GM19035 (cell line): ENCODE measurements at regions not wholly inside any gene's neighbourhood (a gene's known extent, or its start where the extent isn't known, plus 50 kb on each side); places are given as distances from the start of the nearest gene placed in this dataset.

ENCODE experiments used
- ATAC-seq: cut with Tn5 transposase; IDR thresholded peaks from one replicate; pipeline ENCODE4 v1.9.1; 2021; ENCODE audit not compliant: unreplicated experiment

DNA sequence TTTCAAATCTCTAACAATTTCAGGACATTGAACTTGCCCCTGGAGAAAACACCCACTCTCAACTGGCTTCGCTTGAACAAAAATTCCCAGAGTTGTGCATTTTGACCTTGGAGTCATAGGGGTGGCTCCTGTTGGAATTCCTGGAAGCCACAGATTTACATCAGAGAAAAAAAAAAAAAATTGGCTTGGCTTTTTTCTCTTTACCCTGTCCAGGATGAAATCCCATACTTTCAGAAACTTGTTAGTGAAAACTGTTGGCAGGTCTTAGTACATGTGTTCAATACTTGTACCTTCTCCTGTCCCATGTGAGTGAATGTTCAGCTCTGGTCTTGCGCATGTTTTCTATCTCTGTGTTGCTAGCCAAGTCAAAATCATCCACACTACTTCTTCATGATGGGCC, 228.8 kb downstream of the TGFB2 start:
- ATAC-seq = no peak

DNA sequence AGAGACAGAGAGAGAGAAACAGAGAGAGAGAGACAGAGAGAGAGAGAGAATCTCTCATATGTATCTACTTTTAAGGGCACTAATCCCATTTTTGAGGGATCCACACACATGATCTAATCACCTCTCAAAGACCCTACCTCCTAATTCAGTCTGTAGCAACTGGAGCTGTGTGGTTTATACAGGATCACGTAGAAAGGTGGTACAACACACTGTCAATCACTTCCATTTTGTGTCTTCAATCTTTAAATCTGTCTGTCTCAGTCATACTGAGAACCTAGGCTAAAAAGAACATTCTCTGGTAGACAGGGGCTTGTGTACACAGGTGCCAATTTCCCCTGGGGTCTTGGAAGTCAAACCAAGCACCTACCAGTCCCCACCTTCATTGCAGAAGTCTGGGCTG, 229.9 kb downstream of the TGFB2 start:
- no peak for ATAC-seq

DNA sequence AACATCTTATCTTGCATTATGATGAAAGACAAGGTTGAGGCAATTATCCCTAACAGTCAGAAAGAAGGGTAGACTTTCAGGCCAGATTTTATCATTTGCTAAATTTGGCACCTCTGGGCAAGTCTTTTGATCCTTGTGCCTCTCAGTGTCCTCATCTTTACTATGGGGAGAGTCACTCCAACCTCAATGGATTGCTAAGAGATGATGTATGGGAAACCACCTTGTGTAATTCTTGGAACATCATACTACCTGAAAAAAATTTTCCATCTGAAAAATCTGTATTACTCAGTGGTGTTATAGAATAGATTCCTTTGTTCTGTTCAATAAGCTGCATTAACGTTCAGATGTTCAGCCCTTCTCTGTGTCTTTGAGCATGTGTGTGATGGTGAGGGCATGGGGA, 230.7 kb downstream of the TGFB2 start:
- no peak for ATAC-seq

DNA sequence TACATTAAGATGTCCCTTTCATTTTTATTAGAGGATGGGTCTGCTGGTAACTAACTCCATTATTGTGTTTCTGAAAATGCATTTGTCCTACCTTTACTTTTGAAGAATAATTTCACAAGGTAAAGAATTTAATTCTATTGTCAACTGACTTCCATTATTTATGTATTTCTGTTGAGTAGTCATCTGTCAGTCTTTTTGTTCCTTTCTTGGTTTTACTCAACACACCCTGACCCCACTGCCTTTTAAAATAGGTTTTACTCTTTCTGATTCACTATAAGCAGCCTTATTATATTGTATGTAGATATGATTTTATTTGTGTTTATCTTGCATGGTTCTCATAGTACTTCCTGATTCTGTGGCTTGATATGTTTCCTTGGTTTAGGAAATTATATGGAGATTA, 237.5 kb downstream of the TGFB2 start:
- ATAC-seq = no peak

DNA sequence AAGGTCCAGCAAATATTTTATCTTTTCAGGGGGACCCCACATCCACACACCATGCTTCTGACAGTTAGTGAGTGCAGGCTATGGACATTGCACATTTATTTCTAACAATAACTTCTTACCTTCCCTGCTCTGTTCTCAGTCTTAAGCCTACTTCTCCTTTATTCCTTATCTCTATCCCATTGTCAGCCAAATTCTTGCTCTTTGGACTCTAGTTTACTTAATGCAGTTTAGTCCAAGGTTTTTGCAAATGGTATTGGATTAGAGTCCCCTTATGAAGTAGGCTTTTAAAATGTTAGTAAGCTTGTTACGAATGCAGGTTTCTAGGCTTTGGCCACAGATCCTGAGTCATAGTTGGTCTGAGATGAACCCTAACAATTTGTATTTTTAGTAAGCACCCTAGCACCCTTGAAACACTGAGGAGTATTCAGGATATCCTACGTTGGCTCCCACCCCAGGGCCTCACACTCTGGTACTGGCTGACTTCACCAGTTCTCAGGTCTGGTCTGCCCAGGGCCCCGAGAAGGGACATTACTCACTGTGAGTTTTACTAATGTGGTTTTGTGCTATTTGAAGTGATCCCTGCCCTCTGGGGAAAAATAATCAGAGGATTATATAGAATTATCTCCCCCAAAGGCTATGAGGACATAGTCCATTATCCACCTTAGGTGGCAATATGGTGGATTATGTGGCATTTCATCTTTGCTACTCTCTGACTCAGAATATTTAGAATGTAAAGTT, 239.5 kb downstream of the TGFB2 start:
- ATAC-seq = no peak

DNA sequence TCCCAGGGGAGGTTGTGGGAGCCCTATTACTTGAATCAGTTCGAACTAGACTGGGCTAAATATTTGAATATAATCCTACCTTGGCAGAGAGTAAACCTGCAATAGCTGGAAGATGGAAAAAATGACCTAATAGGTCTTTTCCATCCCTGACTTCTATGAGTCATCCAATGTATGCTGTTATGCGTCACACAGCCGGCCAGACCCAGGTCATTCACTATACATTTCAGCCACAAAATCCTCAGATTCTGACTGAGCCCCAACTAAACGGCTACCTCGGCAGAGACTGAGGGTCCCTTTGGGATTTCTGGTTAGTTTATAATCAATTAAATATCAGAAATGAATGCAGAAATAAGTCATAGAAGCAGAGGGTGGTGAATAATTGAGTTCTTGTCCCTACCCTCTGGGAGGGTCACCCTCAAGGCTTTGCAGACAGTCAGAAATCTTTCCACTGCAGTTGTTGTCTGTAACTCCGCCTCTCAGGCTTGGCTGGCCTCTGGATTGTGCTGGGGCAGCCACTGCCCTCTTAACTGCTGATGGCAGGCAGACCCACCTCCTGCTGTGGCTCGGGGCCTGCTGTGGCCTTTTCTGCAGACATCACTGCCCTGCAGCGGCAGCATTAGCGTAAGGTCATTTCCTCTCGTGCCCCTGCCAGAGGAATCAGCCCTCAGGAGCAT, 240.5 kb downstream of the TGFB2 start:
- no peak for ATAC-seq

DNA sequence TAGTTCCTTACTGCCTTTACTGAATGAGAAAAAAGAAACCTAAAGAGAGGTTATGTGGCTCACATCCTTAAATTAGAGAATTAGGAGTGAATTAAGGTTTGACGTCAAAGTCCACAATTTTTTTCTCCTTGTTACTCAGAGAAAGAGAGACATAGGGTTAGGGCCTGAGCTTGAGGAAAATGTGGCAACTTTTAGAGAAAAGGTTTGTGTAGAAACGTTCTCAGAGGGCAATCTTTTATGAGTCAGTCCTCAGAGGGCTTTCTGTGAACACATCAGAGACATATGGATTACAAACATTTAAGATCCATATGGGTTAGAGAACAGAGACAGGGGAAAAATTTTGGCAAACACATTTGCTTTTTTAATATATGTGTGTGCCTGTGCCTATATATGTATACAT, 242.8 kb downstream of the TGFB2 start:
- ATAC-seq = no peak

DNA sequence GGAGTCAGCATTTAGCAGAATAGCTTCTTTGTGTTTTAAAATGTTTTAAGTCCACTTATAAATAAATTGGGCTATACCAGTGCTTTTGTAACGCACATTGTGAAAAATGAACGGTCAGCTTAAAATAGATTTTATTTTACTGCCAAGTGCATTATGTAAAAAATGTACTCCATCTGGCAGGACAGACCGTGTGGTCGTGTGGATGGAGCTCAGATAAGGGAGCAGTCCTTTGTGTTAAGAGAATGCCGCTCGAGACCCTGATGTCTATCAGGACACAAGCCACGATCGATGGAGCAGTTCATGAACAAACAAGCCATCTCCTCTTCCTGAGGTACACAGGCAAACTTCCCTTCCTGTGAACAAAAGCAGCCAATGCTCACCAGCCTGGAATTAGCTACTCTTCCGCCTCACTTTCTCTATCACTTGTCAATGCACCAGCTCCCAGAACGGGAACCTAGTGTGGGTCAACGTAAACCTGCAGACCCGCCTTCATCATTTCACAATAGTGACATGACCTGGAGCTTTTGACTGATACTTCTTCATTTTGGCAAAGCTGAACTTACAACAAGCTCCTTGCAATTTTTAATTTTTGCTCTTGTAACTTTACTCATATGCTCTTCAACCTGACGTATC, 243.5 kb downstream of the TGFB2 start:
- no peak for ATAC-seq

DNA sequence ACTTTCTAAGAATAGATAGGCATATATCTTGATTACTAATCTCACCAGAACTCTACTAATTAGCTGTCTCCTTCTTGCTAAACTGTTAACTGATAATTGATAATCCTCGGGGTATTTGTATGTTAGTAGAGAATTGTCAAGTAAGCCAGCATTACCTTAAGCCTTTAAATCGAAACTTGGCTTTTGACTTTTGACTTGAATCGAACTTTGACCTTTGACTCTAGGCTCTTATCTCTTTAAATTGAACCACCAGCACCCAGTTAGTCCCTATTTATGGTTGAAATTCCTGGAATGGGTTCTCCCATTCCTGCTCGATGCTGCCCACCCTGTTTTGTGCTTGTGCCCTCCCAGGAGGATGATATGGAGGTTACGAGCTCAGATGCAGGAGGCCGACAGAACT, 244.4 kb downstream of the TGFB2 start:
- no peak for ATAC-seq

DNA sequence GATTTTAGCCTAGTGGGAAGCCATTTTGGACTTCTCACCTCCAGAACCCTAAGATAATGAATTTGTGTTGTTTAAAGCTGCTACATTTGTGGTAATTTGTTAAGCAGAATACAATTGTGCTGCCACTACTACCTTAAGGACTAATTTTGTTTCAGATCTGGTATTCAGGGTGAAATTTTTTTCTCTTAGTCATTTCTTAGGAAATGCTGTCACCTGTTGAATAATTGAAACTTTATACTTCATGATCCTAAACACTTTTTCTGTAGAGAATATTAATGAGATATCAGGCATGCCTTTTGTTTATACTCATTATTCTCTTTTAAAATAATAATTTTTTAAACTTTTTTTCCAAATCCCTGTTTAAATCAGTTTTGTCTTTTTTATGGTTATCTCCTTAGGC, 246.8 kb downstream of the TGFB2 start:
- ATAC-seq = no peak

DNA sequence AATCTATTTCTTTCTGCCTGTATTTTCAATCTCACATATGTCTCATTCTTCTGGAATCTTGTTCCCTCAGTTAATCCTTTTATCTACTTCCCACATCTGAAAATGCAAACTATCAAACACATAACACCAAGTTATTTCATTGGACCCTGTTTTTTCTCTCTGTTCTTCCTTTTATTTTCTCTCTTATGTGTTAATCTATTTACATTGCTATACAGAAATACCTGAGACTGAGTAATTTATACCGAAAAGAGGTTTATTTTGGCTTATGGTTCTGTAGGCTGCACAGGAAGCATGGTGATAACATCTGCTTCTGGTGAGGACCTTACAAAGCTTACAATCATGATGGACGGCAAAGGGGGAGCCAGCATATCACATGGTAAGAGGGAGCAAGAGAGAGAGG, 247.6 kb downstream of the TGFB2 start:
- ATAC-seq = no peak

DNA sequence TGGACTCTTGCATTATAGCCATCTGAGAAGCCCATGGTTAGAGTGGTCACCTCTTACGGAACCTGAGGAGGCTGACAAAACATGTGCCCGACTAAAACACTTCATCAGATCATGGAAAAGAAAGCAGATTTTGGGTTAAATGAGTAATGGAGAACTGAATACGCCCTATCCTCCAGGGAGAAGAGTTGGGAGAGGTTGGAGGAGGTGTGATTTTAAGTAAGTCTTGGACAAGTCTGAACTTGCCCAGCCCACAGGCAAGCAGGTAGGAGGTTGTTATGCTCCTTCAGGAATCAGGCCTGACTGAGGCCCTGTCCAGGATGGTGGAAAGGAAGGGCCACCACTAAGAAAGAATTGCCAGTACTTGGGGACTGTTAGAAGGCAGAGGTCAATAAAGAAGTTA, 255.8 kb downstream of the TGFB2 start:
- no peak for ATAC-seq

DNA sequence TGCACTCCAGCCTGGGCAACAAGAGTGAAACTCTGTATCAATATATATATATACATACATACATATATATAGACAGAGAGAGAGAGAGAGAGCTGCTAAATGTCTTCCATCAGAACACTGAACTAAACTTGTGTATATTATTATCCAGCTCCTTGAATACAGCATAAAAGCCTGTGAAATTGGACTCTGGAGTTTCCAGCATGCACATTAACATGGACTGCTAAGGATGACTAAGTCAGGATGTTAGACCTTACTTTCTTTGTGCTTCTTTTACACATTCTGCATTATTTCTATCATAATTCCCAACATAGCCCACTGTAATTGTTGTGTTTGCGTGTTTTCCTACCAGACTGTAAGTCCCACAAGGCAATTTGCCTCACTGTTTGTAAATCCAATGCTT, 259.1 kb downstream of the TGFB2 start:
- ATAC-seq = no peak

DNA sequence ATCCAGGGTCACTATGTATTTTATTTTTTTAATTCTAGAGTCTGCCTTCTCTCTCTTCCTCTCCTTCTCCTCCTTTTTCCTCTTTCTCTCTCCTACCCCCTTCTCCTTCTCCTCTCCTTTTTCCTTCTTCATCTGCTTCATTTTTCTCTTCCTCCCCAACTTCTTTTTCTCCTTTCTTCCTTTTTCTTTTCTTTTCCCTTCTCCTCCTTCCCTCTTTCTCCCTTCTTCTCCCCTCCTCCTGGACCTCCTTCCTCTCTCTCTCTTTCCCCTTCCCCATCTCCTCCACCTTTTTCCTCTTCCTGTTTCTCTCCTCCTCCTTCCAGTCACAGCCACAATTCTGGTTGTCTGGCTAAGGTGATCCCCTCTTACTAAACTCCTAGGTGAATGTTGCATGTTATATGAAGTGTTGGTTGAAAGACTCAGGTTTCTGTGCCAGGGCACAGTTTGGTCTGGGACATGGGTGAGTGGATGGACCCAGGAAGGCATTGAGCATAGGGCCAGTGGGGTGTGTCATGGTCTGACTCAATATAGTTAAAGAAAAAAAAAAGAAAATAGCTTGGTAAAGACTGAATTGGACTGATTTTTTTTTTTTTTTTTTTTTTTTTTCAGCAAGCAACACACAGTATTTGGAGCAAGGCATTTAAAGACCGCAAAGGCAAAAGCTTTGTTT, 266.9 kb downstream of the TGFB2 start:
- ATAC-seq = no peak

DNA sequence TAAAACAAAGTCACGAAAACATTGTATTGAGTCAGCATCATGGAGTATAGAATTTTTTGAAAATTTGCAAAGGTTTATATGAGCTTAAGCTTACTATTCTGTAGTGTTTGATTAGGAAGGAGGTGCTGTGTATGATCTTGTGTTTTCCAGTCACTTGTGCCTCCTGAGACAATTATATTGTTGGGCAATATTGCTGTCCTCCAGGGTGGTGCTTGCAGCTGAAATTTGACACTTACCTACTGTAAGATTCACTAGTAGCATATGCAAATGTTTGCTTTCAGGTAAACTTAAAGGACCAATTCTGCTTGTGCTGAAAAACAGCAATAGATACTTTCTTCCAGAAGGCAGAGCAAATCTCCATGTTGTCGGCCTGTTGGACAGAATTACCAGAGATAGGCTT, 268.0 kb downstream of the TGFB2 start:
- ATAC-seq = no peak

DNA sequence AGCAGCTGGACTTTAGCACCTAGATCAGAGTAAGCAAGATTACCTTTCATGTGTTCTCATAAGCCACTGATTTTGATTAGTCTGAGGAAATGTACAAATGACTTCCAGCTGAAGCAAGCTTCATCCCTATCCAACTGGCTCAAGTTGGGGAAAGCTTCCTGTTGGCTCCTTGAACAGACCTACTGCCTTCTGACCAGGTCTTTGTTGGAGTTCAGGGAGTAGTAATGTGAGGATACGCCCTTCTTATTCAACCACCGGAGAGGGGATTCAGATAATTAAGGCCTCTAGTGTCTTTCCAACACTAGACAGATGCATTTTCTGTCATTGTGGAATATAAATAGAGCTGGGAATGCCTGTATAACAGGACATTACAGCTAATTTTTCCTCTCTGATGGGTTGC, 268.9 kb downstream of the TGFB2 start:
- ATAC-seq = no peak

DNA sequence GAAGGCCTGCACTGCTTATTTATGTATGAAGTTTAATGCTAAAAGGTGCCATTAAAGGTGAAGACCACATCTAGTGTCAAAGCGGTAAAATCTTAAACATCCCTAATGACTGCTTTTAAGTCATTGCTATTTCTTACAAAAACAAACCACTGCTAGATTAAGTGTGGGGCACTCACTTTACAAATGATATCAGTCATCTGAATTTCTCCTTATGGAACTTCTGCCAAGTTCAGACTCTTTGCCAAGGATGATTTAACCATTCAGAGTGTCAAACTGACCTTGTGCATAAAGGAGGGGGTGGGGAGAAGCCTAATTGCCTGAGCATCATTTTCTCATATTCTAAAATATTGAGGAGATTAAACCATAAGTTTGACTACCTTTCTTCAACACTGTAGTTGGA, 271.5 kb downstream of the TGFB2 start:
- no peak for ATAC-seq

DNA sequence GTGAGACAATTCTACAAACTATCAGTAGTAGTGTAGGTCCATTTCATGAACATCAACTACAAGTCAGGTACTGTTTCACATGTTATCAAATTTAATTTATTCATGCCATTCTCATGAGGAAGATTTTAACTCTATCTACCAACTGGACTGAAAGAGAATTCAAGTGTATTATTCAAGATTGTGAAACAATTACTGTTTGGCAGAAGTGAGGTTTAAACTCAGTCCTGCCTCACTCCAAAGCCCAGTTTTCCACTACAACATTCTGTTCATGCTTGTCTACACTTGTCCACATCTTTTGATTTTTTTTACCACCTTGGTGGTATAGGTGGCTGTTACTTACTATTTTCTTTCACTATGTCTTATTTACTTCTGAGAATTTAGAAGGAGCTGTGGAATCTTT, 272.9 kb downstream of the TGFB2 start:
- no peak for ATAC-seq

DNA sequence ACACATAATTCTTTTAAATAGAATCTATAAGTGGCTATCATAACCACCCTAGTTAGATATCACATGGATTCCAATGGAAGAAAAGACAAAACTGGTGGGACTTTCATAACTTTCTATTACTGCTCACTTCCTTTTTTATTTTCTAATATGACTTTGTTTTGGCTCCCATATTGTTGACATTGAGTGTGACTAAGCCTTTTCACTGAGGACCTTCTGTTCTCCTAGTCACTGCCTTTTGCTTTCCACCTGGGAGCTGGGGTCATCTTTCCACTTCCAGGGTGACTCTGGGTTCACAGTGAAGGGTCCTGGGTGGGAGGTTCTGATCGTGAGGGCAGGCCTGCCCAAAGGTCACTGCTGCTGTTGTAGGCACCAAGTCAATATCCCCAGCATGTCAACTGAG, 275.8 kb downstream of the TGFB2 start:
- ATAC-seq = no peak

DNA sequence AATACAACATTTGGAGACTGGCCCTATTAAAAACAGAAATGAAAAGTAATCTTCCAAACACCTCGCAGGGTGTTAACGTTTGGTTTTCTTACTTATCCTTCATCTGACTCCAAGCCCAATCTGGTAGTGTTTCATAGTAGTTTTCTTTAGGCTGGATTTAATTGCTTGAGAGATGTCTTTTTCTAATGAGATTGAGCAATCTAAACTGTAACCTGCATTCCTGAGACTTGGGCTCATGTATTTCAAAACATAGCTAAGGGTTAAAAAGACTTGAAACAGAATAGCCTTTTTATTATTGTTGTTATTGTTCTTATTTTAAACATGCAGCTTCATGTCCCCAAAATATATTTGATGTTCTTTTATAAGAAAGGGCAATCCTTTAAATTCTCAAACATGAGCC, 278.9 kb downstream of the TGFB2 start:
- ATAC-seq = no peak

DNA sequence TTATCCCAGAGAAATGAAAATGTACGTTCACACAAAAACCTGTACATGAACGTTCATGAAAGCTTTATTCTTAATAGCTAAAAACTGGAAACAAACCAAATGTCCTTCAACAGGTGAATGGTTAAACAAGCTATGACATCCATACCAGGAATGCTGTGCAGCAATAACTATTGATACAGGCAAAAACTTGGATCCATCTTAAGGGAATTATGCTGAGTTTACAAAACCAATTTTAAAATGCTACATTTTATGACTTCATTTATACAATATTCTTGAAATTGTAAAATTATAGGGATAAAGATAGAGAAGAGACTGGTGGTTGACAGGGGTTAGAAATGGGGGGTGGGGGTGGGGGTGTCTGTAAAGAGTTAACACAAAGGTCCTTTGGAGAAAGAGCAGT, 280.3 kb downstream of the TGFB2 start:
- ATAC-seq = no peak
